CD4-positive, alpha-beta T cell treated with Interleukin-17A for 4 hours (primary cell): ENCODE measurements at regions not wholly inside any gene's neighbourhood (a gene's known extent, or its start where the extent isn't known, plus 50 kb on each side); places are given as distances from the start of the nearest gene placed in this dataset.
"Not testable (repeated sequence)": the region's sequence is repeated elsewhere in the genome, so short reads cannot be mapped to it uniquely, and the experiment has no call there.

Source experiments
- DNase-seq: peaks from one replicate; pipeline ENCODE4 v3.0.0-alpha.2; 2020; ENCODE audit warnings: mixed read lengths

DNA sequence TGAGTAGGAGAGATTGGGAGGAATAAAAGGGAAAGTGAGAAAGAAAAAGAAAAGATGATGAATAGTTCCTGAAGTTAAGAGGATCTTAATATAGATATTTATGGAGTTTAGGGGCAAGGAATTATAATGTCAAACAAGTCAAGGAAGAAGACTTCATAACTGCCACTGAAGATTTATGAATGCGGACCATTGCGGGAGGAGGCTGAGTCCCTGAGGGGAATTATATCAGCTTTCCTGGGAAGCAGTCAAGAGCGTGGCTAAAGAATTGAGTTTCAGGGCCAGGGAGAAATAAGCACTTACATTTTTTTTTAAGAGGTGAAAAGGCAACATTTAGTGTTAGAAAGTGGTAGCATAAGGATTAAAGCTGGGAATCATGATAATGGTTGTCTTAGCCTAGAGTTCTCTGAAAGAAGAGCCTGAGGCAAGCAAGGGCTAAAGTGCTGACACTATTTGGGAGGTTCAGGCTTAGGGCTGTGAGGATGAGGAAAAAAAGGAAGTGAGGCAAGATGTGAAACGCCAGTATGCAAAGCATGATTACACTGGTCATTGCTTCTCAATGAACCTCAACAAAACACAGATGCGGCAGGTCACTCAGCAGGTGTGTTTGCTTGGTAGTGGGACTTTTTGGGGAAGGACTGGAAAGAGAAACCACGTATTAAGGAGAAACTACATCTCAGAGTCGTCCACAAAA is 217.1 kb downstream of the SLC4A3 start:
- DNase-seq: no peak

DNA sequence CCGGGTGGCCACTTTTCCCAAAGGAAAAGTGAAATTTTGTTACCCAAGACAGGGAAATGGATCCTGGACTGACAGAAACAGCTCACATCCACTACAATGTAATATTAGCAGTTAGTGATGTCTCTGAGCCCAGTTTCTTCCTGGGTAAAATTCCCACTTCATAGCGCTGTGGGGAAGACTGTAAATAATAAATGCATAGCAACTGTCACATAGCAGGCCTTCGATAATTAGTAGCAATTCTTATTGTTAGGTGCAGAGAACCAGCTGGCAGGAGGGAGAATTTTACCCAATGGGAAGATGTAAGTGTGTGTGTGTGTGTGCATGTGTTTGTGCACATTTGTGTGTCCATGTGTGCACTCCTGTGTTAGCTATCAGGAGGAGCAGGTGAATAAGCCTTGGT is 221.5 kb downstream of the SLC4A3 start:
- no peak for DNase-seq

DNA sequence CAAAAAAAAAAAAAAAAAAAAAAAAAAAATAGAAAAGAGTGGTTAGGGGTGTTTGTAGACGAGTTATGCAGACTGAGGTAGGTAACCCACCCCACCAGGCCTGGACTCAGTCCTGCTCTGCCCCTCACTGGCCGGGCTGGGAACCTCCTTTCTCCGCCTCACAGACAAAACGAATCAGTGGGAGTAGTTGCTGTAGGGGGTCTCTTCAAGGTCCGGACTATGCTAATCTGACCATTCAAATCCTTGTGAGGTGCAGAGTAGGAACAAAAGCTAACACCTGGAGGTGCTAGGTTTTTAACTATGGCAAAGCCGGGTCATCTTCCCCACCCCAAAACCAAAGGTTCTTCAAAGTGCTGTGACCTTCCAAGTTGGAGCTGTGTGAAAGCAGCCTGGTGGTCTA is 223.7 kb downstream of the SLC4A3 start:
- no peak for DNase-seq

DNA sequence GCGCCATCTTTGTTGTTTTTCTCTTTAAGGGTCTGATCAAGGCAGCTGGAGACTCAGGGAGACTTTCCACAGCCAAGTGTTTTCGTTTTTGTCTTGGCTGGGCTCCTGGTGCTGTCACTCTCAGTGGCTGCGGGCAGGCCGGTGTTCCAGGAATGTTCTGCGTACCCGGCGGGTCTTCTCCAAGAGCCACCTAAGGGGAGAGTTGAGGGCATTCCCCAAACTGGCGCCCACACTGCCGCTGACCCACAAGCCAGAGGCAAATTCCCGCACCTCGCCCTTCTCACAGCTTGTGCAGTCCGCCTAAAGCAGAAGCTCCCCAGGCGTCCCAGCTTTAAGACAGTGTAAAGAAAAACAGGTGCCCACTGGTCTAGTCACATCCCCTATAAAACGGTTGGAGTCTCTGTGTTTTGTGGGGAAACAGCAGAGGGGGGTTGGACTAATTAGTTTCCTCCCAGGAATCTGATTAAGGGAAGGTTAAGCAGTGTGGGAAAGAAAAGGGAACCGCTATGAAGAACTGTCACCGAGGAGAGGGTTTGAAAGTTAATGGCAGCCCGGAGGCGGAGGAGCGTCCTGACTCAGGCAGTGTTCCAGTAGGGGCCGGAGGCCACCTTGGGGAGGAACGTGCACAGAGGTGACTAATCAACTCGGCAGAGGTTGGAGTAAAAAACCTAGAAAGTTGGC is 224.5 kb downstream of the SLC4A3 start:
- DNase-seq: no peak

DNA sequence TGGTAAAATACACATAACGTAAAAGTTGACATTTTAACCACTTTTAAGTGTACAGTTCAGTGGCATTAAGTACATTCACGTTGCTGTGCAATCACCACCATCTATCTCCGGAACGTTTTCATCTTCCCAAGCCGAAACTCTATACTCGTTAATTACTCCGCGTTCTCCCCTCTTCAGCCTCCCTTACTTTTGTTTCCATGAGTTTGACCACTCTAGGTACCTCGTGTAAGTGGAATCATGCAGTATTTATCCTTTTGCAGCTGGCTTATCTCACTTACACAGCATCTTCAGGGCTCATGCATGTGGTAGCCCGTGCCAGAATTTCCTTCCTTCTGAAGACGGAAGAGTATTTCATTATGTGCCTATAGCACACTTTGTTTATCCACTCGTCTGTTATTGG is 225.2 kb downstream of the SLC4A3 start:
- DNase-seq: no peak

DNA sequence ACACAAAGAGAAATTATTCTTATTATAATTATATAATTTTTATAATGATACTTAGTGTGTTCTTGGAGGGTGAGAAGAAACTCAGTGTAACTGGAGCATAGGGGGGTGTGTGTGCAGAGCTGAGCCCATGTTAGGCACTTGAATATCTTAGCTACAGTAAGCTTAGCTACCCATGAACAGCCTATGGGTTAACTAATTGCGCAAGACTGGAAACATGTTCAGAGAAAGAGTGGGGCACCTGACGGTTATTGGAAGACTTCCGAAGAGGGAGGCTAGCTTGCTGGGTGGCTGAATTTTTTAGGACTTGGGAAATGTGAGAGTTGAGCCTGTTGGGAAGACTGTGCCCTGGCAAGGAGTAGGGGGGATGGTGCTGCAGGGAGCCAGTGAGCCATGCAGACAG is 229.2 kb downstream of the SLC4A3 start:
- DNase-seq: no peak

DNA sequence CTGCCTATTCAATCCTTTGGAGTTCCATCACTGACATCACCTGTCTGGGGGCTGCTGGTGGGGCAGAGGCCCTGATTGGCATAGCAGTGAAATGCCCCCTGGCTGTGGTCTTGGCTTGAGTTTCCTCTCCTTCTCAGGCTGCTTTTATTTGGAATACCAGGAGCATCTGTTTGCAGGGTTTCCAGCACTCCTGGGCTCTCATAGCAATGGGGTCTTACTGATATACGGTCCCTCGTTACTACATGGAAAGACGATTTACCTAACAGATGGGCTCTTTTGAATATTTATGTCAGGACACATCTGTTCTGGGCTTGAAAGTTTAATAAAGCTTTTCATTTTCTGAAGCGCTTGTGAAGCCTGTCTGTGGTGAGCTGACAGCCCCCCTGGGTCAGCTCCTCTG is 230.3 kb downstream of the SLC4A3 start:
- no peak for DNase-seq

DNA sequence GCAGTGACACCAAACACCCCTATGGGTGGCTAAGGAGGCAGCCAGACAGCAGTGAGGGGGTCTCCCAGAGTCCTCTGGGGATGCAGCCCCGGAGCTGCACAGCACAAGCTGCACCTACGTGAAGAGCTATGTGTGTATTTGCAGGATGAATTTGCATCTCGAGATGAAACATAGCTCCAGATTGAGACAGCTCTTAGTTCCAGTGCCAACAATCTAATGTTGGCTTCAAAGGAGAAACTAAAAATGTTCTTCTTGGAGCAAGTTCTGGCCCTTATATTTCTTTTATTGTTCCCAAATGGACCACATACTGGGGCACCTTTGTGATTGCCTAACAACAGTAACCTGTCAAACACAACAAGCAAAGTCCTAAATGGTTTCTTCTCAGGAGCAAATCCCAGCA is 233.9 kb downstream of the SLC4A3 start:
- no peak for DNase-seq

DNA sequence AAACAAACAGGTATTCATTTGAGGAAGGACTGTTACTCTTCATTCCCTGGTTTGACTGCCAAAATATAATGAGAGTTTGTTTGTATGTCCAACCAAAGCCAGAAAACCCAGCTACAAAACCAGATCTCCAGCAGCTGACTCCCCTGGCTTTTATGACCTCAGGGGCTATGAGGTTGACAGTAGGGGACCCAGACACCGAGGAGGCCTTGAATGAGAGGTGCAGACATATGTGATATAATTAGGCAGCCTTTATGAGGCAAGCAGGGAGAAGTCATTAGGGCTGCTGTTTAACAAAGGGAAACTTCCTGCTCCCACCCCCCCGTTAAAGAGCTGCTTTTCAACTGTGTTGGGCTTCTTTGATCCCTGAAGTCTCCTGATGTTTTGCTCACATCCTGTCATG is 236.7 kb downstream of the SLC4A3 start:
- DNase-seq: no peak

DNA sequence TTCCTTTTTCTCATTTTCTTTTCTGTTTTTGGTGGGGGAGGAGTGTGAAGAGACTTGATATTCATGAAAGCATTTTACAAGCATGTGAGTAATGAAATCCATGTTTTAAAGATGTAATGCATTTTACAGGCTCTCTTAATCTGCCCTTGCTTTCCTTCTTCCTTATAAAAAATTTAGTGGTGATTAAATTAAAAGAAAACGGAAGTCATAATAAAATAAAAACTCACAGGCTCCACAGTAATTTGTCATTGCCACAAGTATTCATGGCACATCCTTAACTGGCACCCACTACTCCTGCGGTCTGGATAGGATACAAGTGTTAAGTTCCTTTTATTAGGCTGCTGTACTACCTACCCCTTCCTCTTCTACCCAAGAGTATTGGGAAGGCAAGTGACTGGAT is 241.2 kb downstream of the SLC4A3 start:
- no peak for DNase-seq

DNA sequence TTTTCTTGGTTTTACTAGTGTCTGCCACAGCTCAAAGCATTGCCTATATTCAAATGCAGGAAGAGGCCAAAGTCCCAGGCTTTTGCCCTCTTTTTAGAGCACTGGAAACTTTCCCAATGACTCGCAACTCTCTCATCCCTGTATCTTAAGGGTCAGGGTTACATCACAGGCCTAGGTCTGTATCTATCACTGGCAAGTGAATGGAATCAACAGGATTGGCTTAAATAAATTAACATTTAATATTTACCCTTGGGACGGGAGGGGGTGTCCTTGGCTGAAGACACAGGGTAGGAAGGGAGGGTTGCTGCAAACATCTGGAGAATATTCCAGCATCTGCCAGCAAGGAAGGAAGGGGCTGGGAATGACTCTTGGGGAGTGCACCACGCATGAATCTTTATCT is 242.6 kb downstream of the SLC4A3 start:
- no peak for DNase-seq

DNA sequence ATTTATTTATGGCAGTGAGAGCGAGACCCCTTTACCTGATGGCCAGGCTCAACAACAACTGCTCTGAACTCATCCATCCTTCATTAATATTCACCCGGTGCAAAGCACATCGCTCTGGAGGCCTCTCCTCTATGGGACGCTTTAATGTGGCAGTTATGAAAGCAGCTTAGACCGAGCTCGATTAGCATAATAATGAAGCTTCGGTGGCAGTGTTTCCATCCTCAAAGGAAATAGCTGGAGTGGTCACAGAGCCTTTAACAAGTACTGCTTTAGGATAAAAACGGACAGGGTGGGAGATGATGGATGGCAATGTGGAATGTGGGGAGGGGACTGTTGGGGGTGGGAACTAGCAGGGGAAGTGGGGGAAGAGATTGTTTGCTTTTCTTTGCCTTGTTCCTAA is 243.9 kb downstream of the SLC4A3 start:
- no peak for DNase-seq

DNA sequence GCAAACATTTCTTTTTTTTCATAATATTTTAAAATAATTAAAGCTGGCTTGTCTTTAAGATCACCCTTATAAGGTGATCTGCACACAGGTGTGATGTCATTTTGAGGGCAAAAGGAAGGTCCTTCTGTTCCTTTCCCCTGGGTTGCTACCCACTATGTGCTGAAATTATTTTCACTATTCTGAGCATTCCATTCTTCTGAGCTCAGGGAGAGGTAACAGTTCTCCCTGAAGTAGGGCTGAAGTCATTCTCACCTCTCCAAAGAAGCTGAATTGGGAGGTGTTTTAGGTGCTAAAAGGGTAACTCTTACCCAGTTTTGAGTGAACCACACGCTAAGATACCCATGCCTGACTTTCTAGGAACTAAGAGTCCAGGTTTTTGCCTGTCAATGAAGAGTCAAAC is 247.6 kb downstream of the SLC4A3 start:
- DNase-seq: no peak

DNA sequence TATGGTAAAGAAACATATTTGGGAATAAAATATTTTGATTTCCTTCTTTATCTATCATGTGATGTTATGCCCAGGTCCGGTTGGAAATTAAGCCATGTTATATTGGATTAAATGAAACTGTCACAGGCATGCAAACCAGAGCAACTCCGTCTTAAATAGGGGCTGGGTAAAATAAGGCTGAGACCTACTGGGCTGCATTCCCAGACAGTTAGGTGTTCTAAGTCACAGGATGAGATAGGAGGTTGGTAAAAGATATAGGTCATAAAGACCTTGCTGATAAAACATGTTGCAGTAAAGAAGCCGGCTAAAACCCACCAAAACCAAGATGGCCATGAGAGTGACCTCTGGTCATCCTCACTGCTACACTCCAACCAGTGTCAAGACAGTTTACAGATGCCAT is 248.6 kb downstream of the SLC4A3 start:
- not testable (repeated sequence) for DNase-seq

DNA sequence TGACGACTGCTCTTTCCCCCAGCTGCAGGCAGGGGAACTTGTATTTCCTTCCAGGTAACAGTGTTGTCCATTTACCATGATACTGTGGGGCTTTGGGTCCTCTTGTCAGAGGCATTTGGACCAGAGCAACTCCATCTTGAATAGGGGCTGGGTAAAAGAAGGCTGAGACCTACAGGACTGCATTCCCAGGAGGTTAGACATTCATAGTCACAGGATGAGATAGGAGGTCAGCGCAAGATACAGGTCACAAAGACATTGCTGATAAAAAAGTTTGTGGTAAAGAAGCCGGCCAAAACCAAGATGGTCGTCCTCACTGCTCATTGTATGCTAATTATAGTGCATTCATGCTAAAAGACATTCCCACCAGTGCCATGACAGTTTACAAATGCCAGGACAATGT is 249.5 kb downstream of the SLC4A3 start:
- no peak for DNase-seq

DNA sequence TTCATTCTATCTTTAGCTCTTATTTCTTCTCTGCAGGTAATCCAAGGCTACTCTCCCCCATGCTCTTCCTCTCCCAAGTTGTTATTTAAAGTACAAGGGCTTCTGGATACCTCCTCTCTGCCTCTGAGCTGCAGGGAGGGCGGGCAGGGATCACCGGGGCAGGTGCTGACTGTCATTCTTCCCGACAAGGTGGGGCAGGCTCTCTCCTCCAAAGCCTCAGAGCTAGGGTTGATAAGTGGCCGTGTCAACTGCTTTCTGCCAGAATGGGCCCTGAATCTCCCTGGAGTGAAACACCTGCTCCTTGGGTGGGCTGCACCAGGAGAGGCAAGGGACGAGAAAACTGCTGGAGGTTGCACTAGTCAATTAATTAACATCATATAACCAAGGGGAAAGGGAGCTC is 250.3 kb downstream of the SLC4A3 start:
- DNase-seq: no peak

DNA sequence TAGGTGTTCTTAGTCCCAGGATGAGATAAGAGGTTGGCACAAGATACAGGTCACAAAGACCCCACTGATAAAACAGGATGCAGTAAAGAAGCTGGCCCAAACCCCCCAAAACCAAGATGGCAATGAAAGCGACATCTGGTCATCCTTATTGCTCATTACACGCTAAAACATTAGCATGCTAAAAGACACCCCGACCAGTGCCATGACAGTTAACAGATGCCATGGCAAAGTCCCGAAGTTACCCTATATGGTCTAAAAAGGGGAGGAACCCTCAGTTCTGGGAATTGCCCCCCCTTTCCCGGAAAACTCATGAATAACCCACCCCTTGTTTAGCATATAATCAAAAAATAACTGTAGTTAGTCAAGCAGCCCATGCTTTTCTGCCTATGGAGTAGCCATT is 251.1 kb downstream of the SLC4A3 start:
- no peak for DNase-seq

DNA sequence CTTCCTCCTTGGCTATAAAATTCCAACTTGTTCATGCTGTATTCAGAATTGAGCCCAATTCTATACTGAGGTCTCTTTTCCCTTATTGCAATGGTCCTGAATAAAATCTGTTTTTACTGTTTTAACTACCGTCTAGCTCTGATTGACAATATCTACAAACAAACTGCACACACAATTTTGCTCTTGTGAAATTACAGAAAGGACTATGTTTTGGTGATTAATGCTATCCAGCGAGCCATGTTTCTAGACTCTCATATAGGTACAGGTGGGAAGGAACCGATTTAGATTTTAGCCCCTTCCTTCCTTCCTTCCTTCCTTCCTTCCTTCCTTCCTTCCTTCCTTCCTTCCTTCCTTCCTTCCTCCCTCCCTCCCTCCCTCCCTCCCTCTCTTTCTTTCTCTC is 254.4 kb downstream of the SLC4A3 start:
- DNase-seq: no peak

DNA sequence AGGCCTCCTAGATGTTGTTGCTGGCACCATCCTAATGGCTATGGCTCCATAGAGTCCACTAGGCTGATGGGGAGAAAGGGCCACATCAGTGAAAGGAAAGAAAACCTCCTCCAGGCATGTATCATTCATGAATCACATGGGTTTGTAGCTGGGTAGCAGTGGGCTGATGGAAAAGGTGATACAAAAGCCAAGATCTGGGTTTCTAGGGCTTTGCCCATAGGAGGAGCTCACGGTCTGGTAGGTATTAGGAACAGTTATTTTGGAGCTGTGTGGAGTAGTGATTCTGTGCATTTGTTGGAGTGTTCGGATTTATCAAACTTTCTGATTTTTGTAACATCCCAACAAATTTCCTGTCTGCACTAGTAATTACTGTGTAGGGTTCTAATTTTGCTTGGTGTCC is 259.2 kb downstream of the SLC4A3 start:
- no peak for DNase-seq

DNA sequence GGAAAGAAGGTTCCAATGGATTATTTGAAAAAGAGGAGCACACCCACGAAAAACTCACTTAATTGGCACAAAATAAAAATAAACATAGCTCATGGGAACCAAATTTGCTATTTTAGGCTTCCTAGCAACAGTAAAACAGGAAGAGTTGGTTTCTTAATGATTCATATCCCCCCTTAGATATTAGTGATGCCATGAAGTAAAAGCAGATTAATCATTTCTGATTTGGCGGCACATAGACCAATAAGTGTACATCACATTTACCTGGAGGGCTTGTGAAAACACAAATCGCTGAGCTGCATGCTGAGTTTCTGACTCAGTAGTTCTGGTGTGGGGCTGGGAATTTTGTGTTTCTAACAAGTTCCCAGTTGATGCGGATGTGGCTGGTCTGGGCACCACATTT is 260.4 kb downstream of the SLC4A3 start:
- no peak for DNase-seq

DNA sequence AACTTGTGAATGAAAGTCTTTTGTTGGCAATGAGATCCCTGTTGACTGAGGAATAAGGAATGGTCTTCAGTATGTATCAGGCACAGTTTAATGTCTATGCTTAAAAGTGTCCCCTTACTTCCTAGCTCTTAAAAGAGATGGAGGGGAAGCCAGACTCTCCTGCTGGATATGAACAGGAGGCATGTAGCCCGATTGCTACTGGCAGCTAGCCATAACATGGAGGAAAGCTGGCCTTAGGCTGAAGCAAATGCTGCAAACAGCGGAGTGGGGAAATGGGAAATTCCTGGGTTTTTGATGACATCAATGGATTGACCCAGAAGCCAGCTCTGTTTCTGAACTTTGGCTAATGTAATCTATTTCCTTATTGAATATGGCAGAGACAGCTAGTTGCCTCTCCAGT is 266.1 kb downstream of the SLC4A3 start:
- DNase-seq: no peak

DNA sequence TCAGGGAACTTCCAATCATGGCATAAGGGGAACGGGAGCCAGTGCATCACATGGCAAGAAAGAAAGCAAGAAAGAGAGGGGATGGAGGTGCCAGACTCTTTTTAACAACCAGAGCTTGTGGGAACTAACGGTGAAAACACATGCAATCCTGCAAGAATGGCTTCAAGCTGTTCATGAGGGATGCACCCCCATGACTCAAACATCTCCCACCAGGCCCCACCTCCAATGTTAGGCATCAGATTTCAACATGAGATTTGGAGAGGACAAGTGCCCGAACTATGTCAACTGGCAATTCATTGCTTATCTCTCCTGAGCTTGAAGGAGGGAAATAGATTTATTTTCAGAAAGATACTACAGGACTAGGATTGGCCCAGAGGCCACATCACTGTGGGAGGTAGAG is 270.0 kb downstream of the SLC4A3 start:
- DNase-seq: no peak

DNA sequence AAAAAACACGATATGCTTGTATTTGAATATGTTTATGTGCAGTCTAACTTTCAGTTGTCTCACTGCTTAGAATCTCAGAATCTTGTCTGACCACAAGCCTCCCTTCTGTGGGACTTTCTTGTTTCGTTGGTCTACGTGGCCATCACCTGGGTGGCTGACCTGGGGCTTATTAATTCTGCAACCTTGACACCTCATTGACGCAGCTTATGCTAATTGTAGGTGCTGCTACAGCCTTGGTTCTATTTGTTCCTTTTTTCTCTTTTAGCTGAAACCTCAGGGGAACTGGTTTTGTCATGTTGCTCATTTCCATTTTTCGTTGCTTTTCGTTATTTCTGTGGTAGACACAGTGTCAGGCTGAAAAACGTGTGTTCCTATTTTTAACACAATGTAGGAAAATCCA is 273.7 kb downstream of the SLC4A3 start:
- DNase-seq: no peak

DNA sequence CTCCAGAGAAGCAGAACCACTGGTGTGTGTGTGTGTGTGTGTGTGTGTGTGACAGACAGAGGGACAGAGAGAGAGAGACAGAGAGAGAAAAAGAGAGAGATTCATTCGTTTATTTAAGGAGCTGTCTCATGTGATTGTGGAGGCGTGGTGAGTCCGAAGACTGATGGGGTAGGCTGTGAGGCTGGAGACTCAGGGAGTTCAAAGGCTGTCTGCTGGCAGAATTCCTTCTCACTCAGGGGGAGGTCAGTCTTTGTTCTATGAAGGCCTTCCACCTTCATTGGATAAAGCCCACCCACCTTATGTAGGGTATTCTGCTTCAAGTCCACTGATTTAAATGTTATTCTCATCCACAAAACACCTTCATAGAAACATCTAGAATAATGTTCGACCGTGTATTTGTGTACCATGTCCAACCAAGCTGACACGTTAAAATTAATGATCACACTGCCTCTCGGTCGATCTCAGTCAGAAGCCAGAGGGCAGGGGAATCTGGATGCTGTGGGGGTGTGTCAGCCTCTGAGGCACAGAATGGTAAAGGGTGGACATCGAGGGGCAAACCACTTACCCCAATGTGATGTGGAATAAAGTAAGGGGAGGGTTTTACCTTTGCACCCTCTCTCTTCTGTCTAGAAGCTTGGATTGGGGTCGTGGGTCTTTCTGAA is 275.6 kb downstream of the SLC4A3 start:
- no peak for DNase-seq

DNA sequence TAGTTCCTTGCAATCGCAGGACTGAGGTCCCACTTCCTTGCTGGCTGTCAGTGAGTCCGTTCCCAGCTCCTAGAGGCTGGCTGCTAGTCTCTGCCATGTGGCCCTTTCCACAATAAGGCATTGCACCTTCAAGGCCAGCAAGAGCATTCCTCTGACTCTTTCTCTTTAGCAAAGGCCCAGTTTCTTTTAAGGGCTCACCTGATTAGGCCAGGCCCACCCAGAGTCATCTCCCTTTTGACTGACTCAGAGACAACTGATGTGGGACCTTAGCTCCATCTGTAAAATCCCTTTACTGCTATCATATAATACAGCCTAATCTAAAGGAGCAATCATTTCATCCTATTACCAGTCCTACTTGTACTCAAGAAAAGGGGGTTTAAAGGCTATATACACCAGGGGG is 278.2 kb downstream of the SLC4A3 start:
- DNase-seq: no peak
